GM12891 (cell line): ENCODE measurements at regions not wholly inside any gene's neighbourhood (a gene's known extent, or its start where the extent isn't known, plus 50 kb on each side); places are given as distances from the start of the nearest gene placed in this dataset.

Source experiments
- DNase-seq: peaks from one replicate; pipeline ENCODE4 v3.0.0; 2011; ENCODE audit warnings: low spot score; ENCODE audit not compliant: insufficient read length
- FAIRE-seq: peaks from 2 replicates; lab custom pipeline; 2011; peaks lifted over from hg19 to GRCh38; lab: Jason Lieb, UNC
- PAX5 ChIP-seq: IDR thresholded peaks from 2 replicates; pipeline ENCODE4 v1.6.1; 2011; ENCODE audit warnings: low read length, moderate library complexity, mild to moderate bottlenecking; ENCODE audit not compliant: insufficient read depth, severe bottlenecking
- POLR2A ChIP-seq: IDR thresholded peaks from 2 replicates; pipeline ENCODE4 v1.6.1; 2011; ENCODE audit warnings: low read depth, low read length, control low read depth
- POLR2AphosphoS5 ChIP-seq: IDR thresholded peaks from 2 replicates; pipeline ENCODE4 v1.6.1; 2011; ENCODE audit warnings: low read depth, low read length, control low read depth
- POU2F2 ChIP-seq: IDR thresholded peaks from 2 replicates; pipeline ENCODE4 v1.6.1; 2011; ENCODE audit warnings: low read depth, mild to moderate bottlenecking, control low read depth, low read length, moderate library complexity
- SPI1 ChIP-seq: IDR thresholded peaks from 2 replicates; pipeline ENCODE4 v1.6.1; 2011; ENCODE audit warnings: low read depth, low read length, control low read depth
- TAF1 ChIP-seq: IDR thresholded peaks from 2 replicates; pipeline ENCODE4 v1.6.1; 2011; ENCODE audit warnings: low read depth, low read length, control low read depth

DNA sequence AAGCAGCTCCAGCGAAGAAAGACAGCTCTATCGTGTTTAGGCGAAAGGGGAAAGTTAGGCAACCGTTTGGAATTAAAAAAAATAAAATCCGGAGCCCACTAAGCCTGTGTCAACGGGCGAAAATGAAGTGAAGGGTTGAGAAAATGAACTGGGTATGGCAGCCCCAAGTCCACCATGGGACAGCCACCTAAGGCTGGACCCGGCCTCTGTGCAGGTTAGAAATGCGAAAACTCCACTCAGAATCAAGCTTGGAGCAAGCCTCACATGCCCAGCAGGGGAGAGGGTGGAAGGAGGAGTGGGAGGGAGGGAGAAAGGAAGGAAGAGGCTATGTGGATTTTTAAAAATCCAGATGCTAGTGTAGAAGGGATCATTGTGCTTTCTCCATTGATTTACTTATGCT, 101.2 kb downstream of the IRS2 start:
- no peak for DNase-seq
- FAIRE-seq: no peak
- no peak for TF ChIP-seq SPI1
- TF ChIP-seq POU2F2: no peak
- no peak for TF ChIP-seq POLR2A
- TF ChIP-seq TAF1: no peak
- TF ChIP-seq POLR2AphosphoS5: no peak
- TF ChIP-seq PAX5: no peak

DNA sequence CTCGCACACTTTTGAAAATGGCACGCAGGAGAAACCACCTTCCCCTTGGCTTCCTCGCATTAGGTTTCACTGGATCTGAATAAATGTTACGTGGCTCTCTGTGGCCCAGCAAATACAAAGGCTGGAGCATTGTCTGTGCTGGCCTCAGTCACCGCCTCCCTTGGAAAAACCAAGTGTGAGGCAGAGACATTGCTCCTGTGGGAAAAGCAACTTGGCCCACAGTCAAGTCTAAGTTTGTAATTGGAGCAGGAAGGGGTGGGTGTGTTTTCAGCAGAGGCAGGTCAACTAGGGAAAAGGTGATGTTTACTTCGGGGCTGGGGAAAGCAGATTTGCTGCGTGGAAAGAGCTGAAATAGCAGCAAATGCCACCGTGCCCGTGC, 101.6 kb downstream of the IRS2 start:
- FAIRE-seq (no peak), DNase-seq (no peak)
- TF ChIP-seq POLR2AphosphoS5 (no peak), POU2F2 (no peak), POLR2A (no peak), SPI1 (no peak), TAF1 (no peak), PAX5 (no peak)

DNA sequence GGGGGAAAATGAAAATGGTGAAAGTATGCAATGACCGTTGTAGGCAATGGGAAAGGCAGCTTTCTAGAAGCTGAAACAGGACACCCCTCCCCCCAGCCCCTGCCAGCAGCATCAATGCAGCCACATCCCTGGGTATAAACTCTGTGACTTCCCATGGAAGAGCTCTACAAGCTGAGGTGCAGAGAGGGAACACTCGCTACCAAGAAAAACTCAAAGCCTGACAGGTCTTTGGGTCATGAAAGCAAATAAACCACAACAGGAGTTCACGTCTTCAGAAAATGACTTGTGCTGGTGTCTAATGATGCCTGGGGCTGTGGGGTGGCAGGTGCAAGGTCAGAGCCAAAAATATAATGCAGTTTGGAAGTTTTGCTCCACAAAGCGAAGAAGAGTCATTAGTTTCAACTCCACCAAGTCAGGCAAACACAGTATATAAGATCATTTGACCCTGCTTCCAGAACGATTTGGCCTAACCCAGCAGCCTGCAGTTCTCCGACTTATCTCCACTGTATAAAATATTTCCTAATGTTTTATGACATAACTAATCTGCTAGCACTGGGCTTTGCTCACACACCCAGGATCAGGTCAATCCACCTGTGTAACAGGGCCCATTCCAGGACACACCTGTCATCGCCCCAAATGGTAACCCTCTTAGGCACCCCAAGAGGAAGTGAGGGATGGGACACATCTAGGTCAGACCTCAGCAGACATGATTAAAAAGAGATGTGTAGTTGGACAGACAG, 102.1 kb downstream of the IRS2 start:
- TF ChIP-seq POU2F2 (no peak), POLR2A (no peak), PAX5 (no peak), SPI1 (no peak), POLR2AphosphoS5 (no peak), TAF1 (no peak)
- DNase-seq: no peak
- FAIRE-seq: no peak

DNA sequence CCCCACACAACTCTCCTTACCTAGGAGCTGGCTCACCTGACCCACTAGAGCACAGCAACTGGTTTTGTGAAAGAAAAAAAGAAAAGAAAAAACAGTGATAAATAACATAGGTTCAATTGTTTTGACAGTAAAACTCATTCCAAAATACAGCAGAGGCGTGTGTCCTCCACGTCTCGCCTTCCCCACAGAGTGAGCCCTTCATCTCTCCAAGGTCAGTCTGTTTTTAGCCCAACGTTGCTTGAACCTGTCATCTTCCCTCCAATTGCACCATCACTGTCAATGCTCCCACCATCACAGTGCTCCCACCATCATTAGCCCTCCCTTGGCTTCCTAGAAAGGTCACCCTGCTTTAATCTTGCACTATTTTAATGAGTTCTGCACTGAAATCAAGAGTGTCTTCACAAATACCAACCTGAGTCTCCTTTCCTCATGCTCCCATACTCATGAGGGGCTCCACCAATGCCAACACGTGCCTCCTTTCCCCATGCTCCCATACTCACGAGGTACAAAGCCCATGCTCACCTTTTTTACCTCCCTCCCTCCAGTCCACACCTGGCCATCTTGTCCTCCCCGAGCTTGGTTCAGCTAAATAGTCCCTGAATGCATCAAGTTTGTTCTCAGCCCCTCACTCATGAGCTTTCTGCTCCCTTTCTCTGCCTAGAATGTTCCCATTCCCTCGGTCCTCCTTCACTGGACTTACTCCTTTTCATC, 103.7 kb downstream of the IRS2 start:
- DNase-seq (no peak), FAIRE-seq (no peak)
- no peak for TF ChIP-seq POLR2A
- no peak for TF ChIP-seq POLR2AphosphoS5
- TF ChIP-seq SPI1: no peak
- TF ChIP-seq POU2F2: no peak
- no peak for TF ChIP-seq TAF1

DNA sequence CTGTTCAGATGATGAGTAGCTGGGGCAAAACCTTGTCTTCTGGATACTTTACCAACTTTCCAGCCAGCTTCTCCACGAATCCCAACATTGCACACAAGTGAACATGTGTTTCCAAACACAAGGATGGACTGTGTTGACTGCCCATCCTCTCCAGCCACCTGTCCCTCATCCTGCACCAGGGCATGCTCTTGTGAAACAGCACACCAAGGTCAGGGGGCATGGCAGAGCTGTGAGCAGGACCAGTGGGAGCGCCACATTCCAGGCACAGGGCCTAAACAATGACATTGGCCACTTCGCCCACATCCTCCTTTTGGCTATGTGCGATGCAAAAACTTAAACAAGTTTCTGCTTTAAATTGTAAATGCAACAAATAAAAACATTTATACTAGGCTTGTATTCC, 105.5 kb downstream of the IRS2 start:
- FAIRE-seq (no peak), DNase-seq (no peak)
- no peak for TF ChIP-seq POU2F2
- TF ChIP-seq PAX5: no peak
- TF ChIP-seq SPI1: no peak
- TF ChIP-seq POLR2AphosphoS5: no peak

DNA sequence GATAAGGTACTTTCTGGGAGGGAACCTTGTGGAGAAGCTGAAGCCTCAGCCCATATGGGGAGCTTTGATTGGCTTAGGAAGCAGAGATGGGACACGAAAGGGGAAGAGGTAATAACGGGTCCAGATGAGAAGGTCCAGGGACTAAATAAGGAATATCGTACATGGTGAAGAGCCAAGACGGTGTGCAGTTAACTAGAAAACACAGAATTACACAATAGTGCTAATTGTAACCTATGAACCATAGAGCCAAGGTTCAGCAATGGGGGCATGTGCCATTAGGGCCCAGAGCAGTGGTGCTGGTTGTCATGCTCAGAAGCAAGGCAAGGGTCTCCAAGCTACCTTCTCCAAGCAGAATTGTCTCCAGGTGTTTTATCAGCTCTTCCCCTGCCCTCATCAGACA, 106.1 kb downstream of the IRS2 start:
- TF ChIP-seq TAF1 (no peak), PAX5 (no peak), POLR2AphosphoS5 (no peak), POU2F2 (no peak), SPI1 (no peak), POLR2A (no peak)
- no peak for DNase-seq
- FAIRE-seq: no peak

DNA sequence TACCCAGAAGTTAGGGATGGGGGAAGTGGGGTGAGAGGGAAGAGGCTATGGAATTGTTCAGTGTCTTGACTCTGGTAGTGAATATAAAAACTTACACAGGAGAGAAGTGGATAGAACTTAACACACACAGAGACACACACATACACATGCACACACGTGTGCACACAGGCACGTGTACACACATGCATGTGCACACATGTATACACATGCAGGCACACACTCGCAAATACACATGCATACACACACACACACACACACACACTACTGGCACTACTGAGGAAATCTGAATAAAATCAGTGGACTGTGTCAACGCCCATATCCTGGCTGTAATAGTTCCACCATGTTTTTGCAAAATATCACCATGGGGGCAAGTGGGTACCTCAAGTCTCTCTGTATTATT, 107.9 kb downstream of the IRS2 start:
- no peak for TF ChIP-seq POLR2AphosphoS5
- no peak for TF ChIP-seq POU2F2
- TF ChIP-seq PAX5: no peak
- no peak for TF ChIP-seq SPI1
- no peak for TF ChIP-seq TAF1
- no peak for TF ChIP-seq POLR2A
- FAIRE-seq (no peak), DNase-seq (no peak)

GRCh38 chr13:109677206-109677605, 109.2 kb downstream of the IRS2 start:
- no peak for TF ChIP-seq TAF1
- DNase-seq: no peak
- FAIRE-seq: no peak

DNA sequence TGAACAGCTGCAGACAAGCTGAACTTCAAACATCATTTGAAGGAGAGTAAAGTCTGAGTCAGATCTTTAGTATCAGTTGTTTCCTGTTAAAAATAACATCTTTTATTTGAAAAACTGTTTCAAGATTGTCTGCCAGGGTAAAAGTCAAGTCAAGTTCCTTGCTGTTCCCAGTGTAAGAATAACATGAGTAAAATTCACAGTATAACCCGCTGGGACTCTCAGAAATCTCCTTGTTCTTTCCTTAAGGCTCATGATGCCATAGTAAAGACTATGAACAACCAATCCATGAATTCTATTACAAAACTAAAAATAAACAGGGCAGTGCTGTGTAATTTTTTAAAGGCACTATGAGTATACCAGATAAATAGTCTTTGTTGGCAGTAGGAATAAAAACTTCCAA, 112.9 kb downstream of the IRS2 start:
- TF ChIP-seq POLR2A (no peak), SPI1 (no peak), POU2F2 (no peak), POLR2AphosphoS5 (no peak), PAX5 (no peak), TAF1 (no peak)
- no peak for DNase-seq
- no peak for FAIRE-seq

DNA sequence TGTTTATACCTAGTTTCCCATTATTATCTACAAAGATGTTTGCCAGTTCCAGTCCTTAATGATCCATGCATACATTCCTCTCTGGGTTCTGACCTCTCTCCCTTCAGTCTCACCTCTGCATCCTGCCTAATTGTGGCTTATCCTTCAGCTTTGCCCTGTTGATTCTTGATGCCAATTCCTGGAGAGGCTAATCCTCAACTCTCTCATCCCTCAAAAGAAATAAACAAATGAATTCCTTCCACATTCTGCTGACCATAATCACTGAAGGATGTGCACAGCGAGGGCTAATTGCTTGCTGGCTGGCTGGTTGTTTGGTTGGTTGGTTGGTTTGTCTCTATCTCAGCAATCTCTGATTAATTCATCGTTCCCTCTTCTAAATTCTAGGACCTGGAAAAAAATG, 113.8 kb downstream of the IRS2 start:
- FAIRE-seq (no peak), DNase-seq (no peak)

DNA sequence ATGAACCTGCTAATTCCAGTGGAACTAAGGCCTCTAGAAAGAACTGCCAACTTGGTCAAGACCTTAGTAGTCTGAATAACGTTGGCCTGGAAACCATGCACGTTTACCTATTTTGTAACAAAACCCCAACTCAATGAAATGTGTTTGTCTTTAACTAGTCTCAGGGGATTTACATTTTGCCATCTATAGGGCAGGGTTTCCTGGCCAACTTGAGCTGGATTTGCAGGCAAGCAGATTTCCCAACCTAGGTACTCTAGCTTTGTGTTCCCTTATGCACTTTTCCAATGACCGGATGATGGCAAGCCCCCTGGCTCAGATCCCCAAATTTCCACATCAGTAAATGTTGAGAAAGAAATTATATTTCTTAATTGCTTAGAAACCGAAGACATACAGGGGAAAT, 114.5 kb downstream of the IRS2 start:
- TF ChIP-seq PAX5: no peak
- no peak for TF ChIP-seq POU2F2
- no peak for TF ChIP-seq SPI1
- no peak for TF ChIP-seq TAF1
- TF ChIP-seq POLR2AphosphoS5: no peak
- TF ChIP-seq POLR2A: no peak
- DNase-seq (no peak), FAIRE-seq (no peak)

More for the DNA sequence above, 113.8 kb downstream of the IRS2 start:
- TF ChIP-seq SPI1 (no peak), POLR2AphosphoS5 (no peak), POU2F2 (no peak), PAX5 (no peak), POLR2A (no peak), TAF1 (no peak)
